Skeletal muscle satellite cell (primary cell): ENCODE measurements at regions not wholly inside any gene's neighbourhood (a gene's known extent, or its start where the extent isn't known, plus 50 kb on each side); places are given as distances from the start of the nearest gene placed in this dataset.

Source experiments
- H3K27me3 ChIP-seq: 2 replicates; pipeline ENCODE4 v1.7.0; 2013; ENCODE audit warnings: low read length; ENCODE audit not compliant: control insufficient read depth, insufficient read depth
- H3K36me3 ChIP-seq: 2 replicates; pipeline ENCODE4 v1.7.0; 2013; ENCODE audit warnings: mild to moderate bottlenecking, control low read depth, low read length; ENCODE audit not compliant: insufficient read depth
- H3K4me1 ChIP-seq: 2 replicates; pipeline ENCODE4 v1.7.0; 2013; ENCODE audit warnings: low read length; ENCODE audit not compliant: control insufficient read depth, insufficient read depth
- H3K4me2 ChIP-seq: 2 replicates; pipeline ENCODE4 v1.7.0; 2013; ENCODE audit warnings: mild to moderate bottlenecking, low read length
- H3K4me3 ChIP-seq: 2 replicates; pipeline ENCODE4 v1.7.0; 2013; ENCODE audit warnings: low read length
- H3K9ac ChIP-seq: 2 replicates; pipeline ENCODE4 v1.7.0; 2013; ENCODE audit warnings: mild to moderate bottlenecking, low read depth, low read length, moderate library complexity
- H3K9me3 ChIP-seq: replicated peaks from 2 replicates; pipeline ENCODE4 v1.7.0; 2013; ENCODE audit warnings: mild to moderate bottlenecking, control low read depth, low read length

GRCh38 chr13:74929436-74929835, 552.5 kb downstream of the TBC1D4 start:
- Histone ChIP-seq H3K9me3 (no peaks in the 10 kb centered on the region), H3K4me1 (peaks cover 25% of the 10 kb centered on the region), H3K36me3 (no peaks in the 10 kb centered on the region), H3K27me3 (no peaks in the 10 kb centered on the region), H3K9ac (no peak overlapping the region), H3K4me3 (no peak overlapping the region), H3K4me2 (no peak overlapping the region)

DNA sequence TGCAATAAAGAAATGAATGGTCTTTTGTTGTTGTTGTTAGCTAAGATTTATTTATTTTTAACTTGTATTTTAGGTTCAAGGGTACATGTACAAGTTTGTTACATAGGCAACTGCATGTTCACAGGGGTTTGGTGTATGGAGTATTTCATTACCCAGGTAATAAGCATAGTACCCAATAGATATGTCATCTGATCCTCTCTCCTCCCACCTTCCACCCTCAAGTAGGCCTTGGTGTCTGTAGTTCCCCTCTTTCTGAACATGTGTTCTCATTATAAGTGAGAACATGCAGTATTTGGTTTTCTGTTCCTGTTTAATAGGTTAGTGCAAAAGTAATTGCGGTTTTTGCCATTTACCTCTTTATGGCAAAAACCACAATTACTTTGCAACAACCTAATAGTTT, 554.1 kb downstream of the TBC1D4 start:
- Histone ChIP-seq H3K27me3 (no peaks in the 10 kb centered on the region), H3K4me3 (no peak overlapping the region), H3K4me2 (no peak overlapping the region), H3K9ac (no peak overlapping the region), H3K36me3 (no peaks in the 10 kb centered on the region), H3K9me3 (no peaks in the 10 kb centered on the region), H3K4me1 (peaks cover 25% of the 10 kb centered on the region)

DNA sequence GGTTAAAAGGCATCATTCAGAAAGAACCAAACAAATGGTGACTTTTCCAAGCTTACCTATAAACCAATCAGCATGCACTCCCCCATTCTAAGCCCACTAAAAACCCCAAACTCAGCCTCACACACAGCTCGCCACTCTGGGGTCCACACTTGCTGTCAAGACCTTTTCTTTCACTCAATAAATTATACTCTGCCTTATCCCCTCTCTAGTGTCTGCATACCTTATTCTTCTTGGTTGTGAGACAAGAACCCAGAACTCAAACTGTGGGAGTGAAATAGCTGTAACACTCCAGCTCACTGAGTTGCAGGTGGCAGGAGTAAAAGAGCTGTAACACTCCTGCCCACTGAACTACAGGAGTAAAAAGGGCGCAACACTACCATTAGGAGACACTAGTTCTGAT, 559.0 kb downstream of the TBC1D4 start:
- no peak overlapping the region for H3K4me3 ChIP-seq
- no peaks in the 10 kb centered on the region for H3K4me1 ChIP-seq

GRCh38 chr13:74921326-74921725, 560.6 kb downstream of the TBC1D4 start:
- no peaks in the 10 kb centered on the region for H3K9me3 ChIP-seq
- H3K4me3 ChIP-seq: no peak overlapping the region
- H3K9ac ChIP-seq: no peak overlapping the region
- H3K4me2 ChIP-seq: no peak overlapping the region
- H3K27me3 ChIP-seq: no peaks in the 10 kb centered on the region
- H3K36me3 ChIP-seq: no peaks in the 10 kb centered on the region
- H3K4me1 ChIP-seq: no peaks in the 10 kb centered on the region

More for the DNA sequence above, 559.0 kb downstream of the TBC1D4 start:
- Histone ChIP-seq H3K4me2 (no peak overlapping the region), H3K27me3 (no peaks in the 10 kb centered on the region), H3K9me3 (no peaks in the 10 kb centered on the region), H3K9ac (no peak overlapping the region), H3K36me3 (no peaks in the 10 kb centered on the region)

GRCh38 chr13:74920920-74921319, 561.0 kb downstream of the TBC1D4 start:
- Histone ChIP-seq H3K4me3 (no peak overlapping the region), H3K4me1 (no peaks in the 10 kb centered on the region), H3K27me3 (no peaks in the 10 kb centered on the region), H3K9me3 (no peaks in the 10 kb centered on the region), H3K36me3 (no peaks in the 10 kb centered on the region), H3K9ac (no peak overlapping the region), H3K4me2 (no peak overlapping the region)

DNA sequence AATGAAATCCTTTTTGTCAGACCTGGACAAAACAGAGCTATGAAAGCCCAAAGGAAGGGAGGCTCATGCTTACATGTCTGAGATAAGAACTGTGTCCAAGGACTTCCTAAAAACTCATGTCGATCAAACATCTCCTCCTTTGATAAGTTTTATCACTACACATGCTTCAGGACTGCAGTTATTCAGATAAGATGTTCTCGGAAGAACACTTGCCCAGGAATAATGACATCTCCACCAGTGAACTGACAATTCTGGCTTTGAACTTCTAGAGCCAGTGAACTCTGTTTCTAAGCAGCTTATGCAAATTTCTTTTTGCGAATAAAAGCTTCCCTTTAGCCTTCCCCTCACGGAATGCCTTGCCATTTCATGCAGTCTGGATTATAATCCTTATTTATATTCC, 561.6 kb downstream of the TBC1D4 start:
- H3K9me3 ChIP-seq: no peaks in the 10 kb centered on the region
- H3K9ac ChIP-seq: no peak overlapping the region
- no peaks in the 10 kb centered on the region for H3K4me1 ChIP-seq
- no peaks in the 10 kb centered on the region for H3K27me3 ChIP-seq
- H3K4me3 ChIP-seq: no peak overlapping the region
- no peak overlapping the region for H3K4me2 ChIP-seq
- no peaks in the 10 kb centered on the region for H3K36me3 ChIP-seq

- Histone ChIP-seq H3K27me3 (no peaks in the 10 kb centered on the region), H3K9me3 (no peaks in the 10 kb centered on the region), H3K36me3 (no peaks in the 10 kb centered on the region), H3K4me2 (no peak overlapping the region), H3K4me1 (no peaks in the 10 kb centered on the region), H3K4me3 (no peak overlapping the region), H3K9ac (no peak overlapping the region)
These were observed 562.1 kb downstream of the TBC1D4 start for GRCh38 chr13:74919914-74920313.

- Histone ChIP-seq H3K4me1 (no peaks in the 10 kb centered on the region), H3K9ac (no peak overlapping the region), H3K4me2 (no peak overlapping the region), H3K9me3 (no peaks in the 10 kb centered on the region), H3K27me3 (no peaks in the 10 kb centered on the region), H3K36me3 (no peaks in the 10 kb centered on the region), H3K4me3 (no peak overlapping the region)
These were observed 569.1 kb downstream of the TBC1D4 start for GRCh38 chr13:74912898-74913297.

- no peaks in the 10 kb centered on the region for H3K27me3 ChIP-seq
- no peak overlapping the region for H3K4me2 ChIP-seq
- no peak overlapping the region for H3K9ac ChIP-seq
- H3K36me3 ChIP-seq: no peaks in the 10 kb centered on the region
- no peak overlapping the region for H3K4me3 ChIP-seq
- H3K9me3 ChIP-seq: no peaks in the 10 kb centered on the region
- peaks cover 10% of the 10 kb centered on the region for H3K4me1 ChIP-seq
These were observed 571.6 kb downstream of the TBC1D4 start for GRCh38 chr13:74910415-74910814.

- Histone ChIP-seq H3K4me1 (peaks cover 12% of the 10 kb centered on the region), H3K4me2 (no peak overlapping the region), H3K36me3 (no peaks in the 10 kb centered on the region), H3K9ac (no peak overlapping the region), H3K9me3 (no peaks in the 10 kb centered on the region), H3K27me3 (no peaks in the 10 kb centered on the region), H3K4me3 (no peak overlapping the region)
These were observed 574.2 kb downstream of the TBC1D4 start for GRCh38 chr13:74907788-74908187.

GRCh38 chr13:74904556-74904955, 577.4 kb downstream of the TBC1D4 start:
- Histone ChIP-seq H3K27me3 (no peaks in the 10 kb centered on the region), H3K4me3 (no peak overlapping the region), H3K4me2 (no peak overlapping the region), H3K4me1 (peaks cover 20% of the 10 kb centered on the region), H3K36me3 (no peaks in the 10 kb centered on the region), H3K9ac (no peak overlapping the region), H3K9me3 (no peaks in the 10 kb centered on the region)

- H3K9me3 ChIP-seq: no peaks in the 10 kb centered on the region
- H3K4me2 ChIP-seq: no peak overlapping the region
- no peak overlapping the region for H3K9ac ChIP-seq
- peaks cover 17% of the 10 kb centered on the region for H3K4me1 ChIP-seq
- no peaks in the 10 kb centered on the region for H3K36me3 ChIP-seq
- H3K4me3 ChIP-seq: no peak overlapping the region
- no peaks in the 10 kb centered on the region for H3K27me3 ChIP-seq
These were observed 586.8 kb downstream of the TBC1D4 start for GRCh38 chr13:74895042-74895796.
